ENCODE measurements at regions not wholly inside any gene's neighbourhood (a gene's known extent, or its start where the extent isn't known, plus 50 kb on each side); places are given as distances from the start of the nearest gene placed in this dataset.

- TF ChIP-seq, protein P1, sequence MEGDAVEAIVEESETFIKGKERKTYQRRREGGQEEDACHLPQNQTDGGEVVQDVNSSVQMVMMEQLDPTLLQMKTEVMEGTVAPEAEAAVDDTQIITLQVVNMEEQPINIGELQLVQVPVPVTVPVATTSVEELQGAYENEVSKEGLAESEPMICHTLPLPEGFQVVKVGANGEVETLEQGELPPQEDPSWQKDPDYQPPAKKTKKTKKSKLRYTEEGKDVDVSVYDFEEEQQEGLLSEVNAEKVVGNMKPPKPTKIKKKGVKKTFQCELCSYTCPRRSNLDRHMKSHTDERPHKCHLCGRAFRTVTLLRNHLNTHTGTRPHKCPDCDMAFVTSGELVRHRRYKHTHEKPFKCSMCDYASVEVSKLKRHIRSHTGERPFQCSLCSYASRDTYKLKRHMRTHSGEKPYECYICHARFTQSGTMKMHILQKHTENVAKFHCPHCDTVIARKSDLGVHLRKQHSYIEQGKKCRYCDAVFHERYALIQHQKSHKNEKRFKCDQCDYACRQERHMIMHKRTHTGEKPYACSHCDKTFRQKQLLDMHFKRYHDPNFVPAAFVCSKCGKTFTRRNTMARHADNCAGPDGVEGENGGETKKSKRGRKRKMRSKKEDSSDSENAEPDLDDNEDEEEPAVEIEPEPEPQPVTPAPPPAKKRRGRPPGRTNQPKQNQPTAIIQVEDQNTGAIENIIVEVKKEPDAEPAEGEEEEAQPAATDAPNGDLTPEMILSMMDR (IDR thresholded peaks at IDR 0.05; ENCODE audit: insufficient read depth, low read depth, low read length) = no peak
- TF ChIP-seq EZH2 (IDR thresholded peaks at IDR 0.05; ENCODE audit: insufficient read depth, low read length) = no peak
Measured at GRCh38 chr12:7555752-7556151, 52.2 kb upstream of the CD163 start.
